MCF 10A (cell line): ENCODE measurements at regions not wholly inside any gene's neighbourhood (a gene's known extent, or its start where the extent isn't known, plus 50 kb on each side); places are given as distances from the start of the nearest gene placed in this dataset.

Source experiments
- BruUV-seq: library from RNA; stranded (reverse); fragments of 400-500 nt; replicated peaks from 2 replicates; lab custom pipeline; 2021; lab: Mats Ljungman, UMichigan
- CTCF ChIA-PET: fragments of 300-600 bp; sonication (Branson Sonifier 250); formaldehyde crosslinking; extraction: SDS; loops from one replicate; lab custom pipeline; 2021; ENCODE audit warnings: antibody characterized with exemption, inconsistent platforms; lab: Yijun Ruan, JAX
- POLR2A ChIA-PET: fragments of 300-600, 350-650 bp; sonication (Branson Sonifier 250); formaldehyde crosslinking; extraction: SDS; loops from one replicate; lab custom pipeline; 2020; ENCODE audit warnings: antibody characterized with exemption, inconsistent platforms; lab: Yijun Ruan, JAX
- DNase-seq: peaks from one replicate; pipeline ENCODE4 v3.0.0-alpha.2; 2018; ENCODE audit not compliant: unreplicated experiment
- H3K27ac Mint-ChIP-seq: one replicate; pipeline ENCODE4 v1.8.0; 2022; ENCODE audit warnings: mild to moderate bottlenecking, low read depth, mixed read lengths; ENCODE audit not compliant: unreplicated experiment
- H3K27me3 Mint-ChIP-seq: one replicate; pipeline ENCODE4 v1.8.0; 2022; ENCODE audit warnings: mixed read lengths; ENCODE audit not compliant: insufficient read depth, unreplicated experiment
- H3K36me3 Mint-ChIP-seq: one replicate; pipeline ENCODE4 v1.8.0; 2022; ENCODE audit warnings: mild to moderate bottlenecking, moderate library complexity, mixed read lengths; ENCODE audit not compliant: insufficient read depth, unreplicated experiment
- H3K4me1 Mint-ChIP-seq: one replicate; pipeline ENCODE4 v1.8.0; 2022; ENCODE audit warnings: mixed read lengths; ENCODE audit not compliant: insufficient read depth, unreplicated experiment
- H3K4me3 Mint-ChIP-seq: one replicate; pipeline ENCODE4 v1.8.0; 2022; ENCODE audit warnings: mild to moderate bottlenecking, moderate library complexity, mixed read lengths; ENCODE audit not compliant: unreplicated experiment
- H3K9me3 Mint-ChIP-seq: one replicate; pipeline ENCODE4 v1.8.0; 2022; ENCODE audit warnings: mixed read lengths; ENCODE audit not compliant: unreplicated experiment
- intact Hi-C: fragments of 100-400 bp; cut with micrococcal nuclease; formaldehyde crosslinking; loops from 2 replicates; pipeline ENCODE4 v1.14.1; 2022
- TF ChIP-seq, protein P1 (sequence below): fragments of 200-600 bp; IDR thresholded peaks from one replicate; pipeline ENCODE4 v1.8.0; 2022; ENCODE audit warnings: antibody characterized with exemption, mild to moderate bottlenecking; ENCODE audit not compliant: unreplicated experiment

DNA sequence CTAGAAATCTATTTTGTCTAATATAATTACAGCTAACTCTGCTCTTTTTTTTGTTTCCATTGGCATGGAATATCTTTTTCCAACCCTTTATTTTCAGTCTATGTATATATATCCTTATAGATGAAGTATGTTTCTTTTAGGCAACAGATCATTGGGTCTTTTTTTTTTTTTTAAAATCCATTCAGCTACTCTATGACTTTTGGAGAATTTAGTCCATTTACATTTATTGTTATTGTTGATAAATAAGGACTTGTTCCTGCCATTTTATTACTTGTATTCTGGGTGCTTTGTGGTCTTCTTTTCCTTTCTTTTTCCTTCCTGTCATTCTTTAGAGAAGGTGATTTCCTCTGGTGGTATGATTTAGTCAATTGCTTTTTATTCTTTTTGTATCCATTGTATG, 296.8 kb downstream of the SMARCA2 start:
- ChIA-PET POLR2A (no interaction called here), CTCF (no interaction called here)
- no peaks in the 10 kb centered on the region for H3K36me3 Mint-ChIP-seq

DNA sequence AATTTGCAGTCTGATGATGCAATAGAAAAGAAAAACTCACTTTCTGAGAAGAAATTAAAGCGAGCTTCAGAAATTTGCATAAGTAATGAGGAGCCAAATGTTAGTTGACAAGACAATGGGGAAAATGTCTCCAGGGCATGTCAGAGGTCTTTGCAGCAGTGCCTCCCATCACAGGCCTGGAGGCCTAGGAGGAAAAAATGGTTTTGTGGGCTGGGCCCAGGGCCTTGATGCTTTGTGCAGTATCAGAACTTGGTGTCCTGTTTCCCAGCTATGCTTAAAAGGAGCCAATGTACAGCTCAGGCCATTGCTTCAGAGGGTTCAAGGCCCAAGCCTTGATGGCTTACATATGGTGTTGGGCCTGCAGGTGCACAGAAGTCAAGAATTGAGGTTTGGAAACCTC, 298.4 kb downstream of the SMARCA2 start:
- DNase-seq = no peak
- BruUV-seq = no TSS peak
- H3K4me3 Mint-ChIP-seq = no peak overlapping the region
- TF ChIP-seq, protein P1, sequence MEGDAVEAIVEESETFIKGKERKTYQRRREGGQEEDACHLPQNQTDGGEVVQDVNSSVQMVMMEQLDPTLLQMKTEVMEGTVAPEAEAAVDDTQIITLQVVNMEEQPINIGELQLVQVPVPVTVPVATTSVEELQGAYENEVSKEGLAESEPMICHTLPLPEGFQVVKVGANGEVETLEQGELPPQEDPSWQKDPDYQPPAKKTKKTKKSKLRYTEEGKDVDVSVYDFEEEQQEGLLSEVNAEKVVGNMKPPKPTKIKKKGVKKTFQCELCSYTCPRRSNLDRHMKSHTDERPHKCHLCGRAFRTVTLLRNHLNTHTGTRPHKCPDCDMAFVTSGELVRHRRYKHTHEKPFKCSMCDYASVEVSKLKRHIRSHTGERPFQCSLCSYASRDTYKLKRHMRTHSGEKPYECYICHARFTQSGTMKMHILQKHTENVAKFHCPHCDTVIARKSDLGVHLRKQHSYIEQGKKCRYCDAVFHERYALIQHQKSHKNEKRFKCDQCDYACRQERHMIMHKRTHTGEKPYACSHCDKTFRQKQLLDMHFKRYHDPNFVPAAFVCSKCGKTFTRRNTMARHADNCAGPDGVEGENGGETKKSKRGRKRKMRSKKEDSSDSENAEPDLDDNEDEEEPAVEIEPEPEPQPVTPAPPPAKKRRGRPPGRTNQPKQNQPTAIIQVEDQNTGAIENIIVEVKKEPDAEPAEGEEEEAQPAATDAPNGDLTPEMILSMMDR = no peak
- no peaks in the 10 kb centered on the region for H3K36me3 Mint-ChIP-seq
- H3K27ac Mint-ChIP-seq = no peak overlapping the region
- H3K27me3 Mint-ChIP-seq = no peaks in the 10 kb centered on the region
- H3K4me1 Mint-ChIP-seq = no peaks in the 10 kb centered on the region
- intact Hi-C loops = no loop called here
- CTCF ChIA-PET = interaction anchor here (0.6 to 0.7 kb wide), 2 partner anchors 76 to 873 kb away, joined by 3 read pairs; no protein-coding TSS in a partner anchor
- H3K9me3 Mint-ChIP-seq = peaks cover 43% of the 10 kb centered on the region
- POLR2A ChIA-PET = no interaction called here

More for the DNA sequence above, 296.8 kb downstream of the SMARCA2 start:
- H3K9me3 Mint-ChIP-seq = peaks cover 49% of the 10 kb centered on the region
- DNase-seq = no peak
- TF ChIP-seq, protein P1 = no peak
- H3K27ac Mint-ChIP-seq = no peak overlapping the region
- no peak overlapping the region for H3K4me3 Mint-ChIP-seq
- H3K4me1 Mint-ChIP-seq = no peaks in the 10 kb centered on the region
- H3K27me3 Mint-ChIP-seq = no peaks in the 10 kb centered on the region
- BruUV-seq = no TSS peak
- intact Hi-C loops = no loop called here

DNA sequence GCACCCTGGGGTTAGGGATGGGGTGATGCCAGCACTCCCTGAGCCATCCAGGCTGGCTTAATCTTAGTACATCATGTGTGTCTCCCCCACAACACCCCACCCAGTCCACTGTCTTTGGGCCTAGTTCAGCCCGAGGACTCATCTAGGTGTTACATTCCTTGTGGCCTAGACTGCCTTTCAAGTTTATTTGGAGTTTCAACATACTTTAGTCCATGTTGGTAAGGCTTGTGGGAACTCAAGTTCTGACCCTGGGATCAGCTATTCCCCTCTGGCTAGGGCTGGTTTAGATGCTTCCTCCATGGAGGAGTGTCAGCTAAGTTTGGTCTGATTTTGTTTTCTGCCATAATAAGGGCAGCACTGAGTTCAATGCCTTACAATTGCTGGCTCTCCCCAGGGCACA, 302.4 kb downstream of the SMARCA2 start:
- TF ChIP-seq, protein P1 = no peak
- ChIA-PET POLR2A (no interaction called here), CTCF (interaction anchor here (0.5 kb wide), 1 partner anchor 101 kb away, joined by 3 read pairs; no protein-coding TSS in a partner anchor)
- H3K27ac Mint-ChIP-seq = no peak overlapping the region
- no peak overlapping the region for H3K4me3 Mint-ChIP-seq
- peaks cover 7% of the 10 kb centered on the region for H3K9me3 Mint-ChIP-seq
- H3K4me1 Mint-ChIP-seq = no peaks in the 10 kb centered on the region
- intact Hi-C loops = no loop called here
- H3K27me3 Mint-ChIP-seq = no peaks in the 10 kb centered on the region
- no TSS peak for BruUV-seq
- DNase-seq = no peak
- H3K36me3 Mint-ChIP-seq = no peaks in the 10 kb centered on the region

DNA sequence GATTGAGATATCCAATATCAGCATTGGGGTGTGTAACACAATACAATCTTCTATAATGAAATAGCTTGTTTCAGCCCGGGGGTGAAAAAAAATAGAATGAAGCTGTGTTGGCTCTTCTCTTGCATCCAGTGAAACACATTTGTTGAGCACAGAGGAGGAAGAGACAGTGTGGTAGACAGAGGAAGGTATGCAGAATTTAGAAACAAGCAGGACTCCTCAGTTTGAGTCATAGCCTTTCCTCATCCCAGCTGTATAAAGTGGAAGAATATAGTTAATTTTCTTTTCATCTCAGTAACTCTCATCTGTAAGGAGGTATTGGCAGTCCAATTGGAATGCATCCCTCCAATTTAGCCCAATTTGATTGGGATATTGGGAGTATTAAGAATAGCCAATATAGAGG, 302.2 kb upstream of the VLDLR start:
- DNase-seq = no peak
- peaks cover 7% of the 10 kb centered on the region for H3K9me3 Mint-ChIP-seq
- no peaks in the 10 kb centered on the region for H3K4me1 Mint-ChIP-seq
- no peak overlapping the region for H3K4me3 Mint-ChIP-seq
- no peaks in the 10 kb centered on the region for H3K27me3 Mint-ChIP-seq
- no peak overlapping the region for H3K27ac Mint-ChIP-seq
- H3K36me3 Mint-ChIP-seq = no peaks in the 10 kb centered on the region
- ChIA-PET POLR2A (no interaction called here), CTCF (interaction anchor here (1.0 kb wide), 1 partner anchor 136 kb away, joined by 5 read pairs; no protein-coding TSS in a partner anchor)
- TF ChIP-seq, protein P1 = no peak
- intact Hi-C loops = no loop called here
- BruUV-seq = no TSS peak
